Thymus (tissue), 11 donors: ENCODE measurements at regions not wholly inside any gene's neighbourhood (a gene's known extent, or its start where the extent isn't known, plus 50 kb on each side); places are given as distances from the start of the nearest gene placed in this dataset.

Experiments used
- DNase-seq, 9 donors: peaks; one replicate each; pipeline ENCODE4 v3.0.0-alpha.2; 2013; ENCODE audit warnings: low spot score in 9 of 9, low read depth in 6 of 9, missing footprints in 1 of 9
- H3K27ac ChIP-seq, 2 donors: one replicate each; pipeline ENCODE4 v1.5.1; 2013; ENCODE audit warnings: control low read depth in 1 of 2, low read depth in 1 of 2, low read length in 1 of 2, mild to moderate bottlenecking in 1 of 2, moderate library complexity in 1 of 2
- H3K27me3 ChIP-seq, 2 donors: one replicate each; pipeline ENCODE4 v1.5.1; 2013; ENCODE audit warnings: low read length in 1 of 2; ENCODE audit not compliant: control insufficient read depth in 2 of 2, insufficient read depth in 1 of 2
- H3K36me3 ChIP-seq, 2 donors: one replicate each; pipeline ENCODE4 v1.5.1; 2013; ENCODE audit warnings: low read length in 1 of 2, mild to moderate bottlenecking in 1 of 2, moderate library complexity in 1 of 2; ENCODE audit not compliant: control insufficient read depth in 2 of 2, insufficient read depth in 2 of 2
- H3K4me1 ChIP-seq, 2 donors: one replicate each; pipeline ENCODE4 v1.5.1; 2013; ENCODE audit warnings: low read length in 2 of 2; ENCODE audit not compliant: control insufficient read depth in 2 of 2, insufficient read depth in 2 of 2
- H3K4me3 ChIP-seq, 2 donors: one replicate each; pipeline ENCODE4 v1.5.1; 2013; ENCODE audit warnings: low read length in 2 of 2, control low read depth in 1 of 2, mild to moderate bottlenecking in 1 of 2
- H3K9me3 ChIP-seq, 2 donors: one replicate each; pipeline ENCODE4 v1.5.1; 2013; ENCODE audit warnings: low read length in 1 of 2, mild to moderate bottlenecking in 1 of 2; ENCODE audit not compliant: control insufficient read depth in 2 of 2, insufficient read depth in 1 of 2
- WGBS: extraction: QIAGEN DNeasy Blood & Tissue Kit; methylation state at CpG from one replicate; pipeline ENCODE4 v1.1.7; 2013; 5-methylcytosine and 5-hydroxymethylcytosine counted together
- donor health status: healthy.

GRCh38 chr7:97512441-97513207, 219.3 kb upstream of the TAC1 start:
- Histone ChIP-seq H3K27ac (no peak overlapping the region), H3K36me3 (no peaks in the 10 kb centered on the region), H3K27me3 (no peaks in the 10 kb centered on the region), H3K4me3 (no peak overlapping the region), H3K9me3 (no peaks in the 10 kb centered on the region), H3K4me1 (no peaks in the 10 kb centered on the region)
- no peak for DNase-seq
- WGBS, result 94% methylated on average over 3 of the region's 3 CpGs

- DNase-seq, result no peak
- no peak overlapping the region for H3K27ac ChIP-seq
- H3K27me3 ChIP-seq, result no peaks in the 10 kb centered on the region
- no peaks in the 10 kb centered on the region for H3K9me3 ChIP-seq
- H3K4me1 ChIP-seq, result no peaks in the 10 kb centered on the region
- H3K36me3 ChIP-seq, result no peaks in the 10 kb centered on the region
- H3K4me3 ChIP-seq, result no peak overlapping the region
Observed at GRCh38 chr7:97513326-97513725, 218.6 kb upstream of the TAC1 start.

- Histone ChIP-seq H3K27ac (no peak overlapping the region), H3K4me3 (no peak overlapping the region), H3K9me3 (peaks cover 0 to 9% of the 10 kb centered on the region in 2 donors), H3K4me1 (no peaks in the 10 kb centered on the region), H3K27me3 (no peaks in the 10 kb centered on the region), H3K36me3 (no peaks in the 10 kb centered on the region)
- WGBS, result 97% methylated on average over 14 of the region's 14 CpGs
- DNase-seq, result no peak
Observed at GRCh38 chr7:97541188-97541587, 190.7 kb upstream of the TAC1 start.

- WGBS, result 90% methylated on average over 8 of the region's 8 CpGs
- H3K4me1 ChIP-seq, result no peaks in the 10 kb centered on the region
- no peak overlapping the region for H3K27ac ChIP-seq
- H3K27me3 ChIP-seq, result no peaks in the 10 kb centered on the region
- peaks cover 0 to 10% of the 10 kb centered on the region in 2 donors for H3K9me3 ChIP-seq
- H3K4me3 ChIP-seq, result no peak overlapping the region
- no peak for DNase-seq
- H3K36me3 ChIP-seq, result no peaks in the 10 kb centered on the region
Observed at GRCh38 chr7:97555857-97556421, 175.9 kb upstream of the TAC1 start.

- Histone ChIP-seq H3K36me3 (no peaks in the 10 kb centered on the region), H3K27ac (no peak overlapping the region), H3K27me3 (no peaks in the 10 kb centered on the region), H3K9me3 (no peaks in the 10 kb centered on the region), H3K4me1 (no peaks in the 10 kb centered on the region), H3K4me3 (no peak overlapping the region)
- 98% methylated on average over 4 of the region's 4 CpGs for WGBS
- DNase-seq, result no peak
Observed at GRCh38 chr7:97565665-97566064, 166.2 kb upstream of the TAC1 start.

GRCh38 chr7:97573065-97573464, 158.8 kb upstream of the TAC1 start:
- no peaks in the 10 kb centered on the region for H3K36me3 ChIP-seq
- H3K4me1 ChIP-seq, result no peaks in the 10 kb centered on the region
- no peaks in the 10 kb centered on the region for H3K9me3 ChIP-seq
- H3K27ac ChIP-seq, result no peak overlapping the region
- no peak overlapping the region for H3K4me3 ChIP-seq
- DNase-seq, result no peak
- no peaks in the 10 kb centered on the region for H3K27me3 ChIP-seq
- 93% methylated on average over 2 of the region's 2 CpGs for WGBS

- no peaks in the 10 kb centered on the region for H3K36me3 ChIP-seq
- no peak overlapping the region for H3K27ac ChIP-seq
- DNase-seq, result no peak
- no peaks in the 10 kb centered on the region for H3K4me1 ChIP-seq
- no peak overlapping the region for H3K4me3 ChIP-seq
- peaks cover 0 to 11% of the 10 kb centered on the region in 2 donors for H3K9me3 ChIP-seq
- no peaks in the 10 kb centered on the region for H3K27me3 ChIP-seq
Observed at GRCh38 chr7:97576043-97576442, 155.8 kb upstream of the TAC1 start.

- no peaks in the 10 kb centered on the region for H3K36me3 ChIP-seq
- no peak for DNase-seq
- 91% methylated on average over 5 of the region's 5 CpGs for WGBS
- peaks cover 0 to 11% of the 10 kb centered on the region in 2 donors for H3K9me3 ChIP-seq
- H3K27ac ChIP-seq, result no peak overlapping the region
- no peaks in the 10 kb centered on the region for H3K27me3 ChIP-seq
- no peak overlapping the region for H3K4me3 ChIP-seq
- H3K4me1 ChIP-seq, result no peaks in the 10 kb centered on the region
Observed at GRCh38 chr7:97578225-97578624, 153.7 kb upstream of the TAC1 start.

- Histone ChIP-seq H3K4me1 (no peaks in the 10 kb centered on the region), H3K36me3 (no peaks in the 10 kb centered on the region), H3K27ac (no peak overlapping the region), H3K27me3 (no peaks in the 10 kb centered on the region), H3K4me3 (no peak overlapping the region), H3K9me3 (peaks cover 0 to 11% of the 10 kb centered on the region in 2 donors)
- no peak for DNase-seq
- WGBS, result 87% methylated on average over 5 of the region's 5 CpGs
Observed at GRCh38 chr7:97580205-97580604, 151.7 kb upstream of the TAC1 start.
